Dendritic cell treated with granulocyte-macrophage colony-stimulating factor and Interleukin-4, amounts not matched to agents 40 ng/mL and 50 ng/mL, for 4 days (primary cell): ENCODE measurements at regions not wholly inside any gene's neighbourhood (a gene's known extent, or its start where the extent isn't known, plus 50 kb on each side); places are given as distances from the start of the nearest gene placed in this dataset.
"Not testable (repeated sequence)": the region's sequence is repeated elsewhere in the genome, so short reads cannot be mapped to it uniquely, and the experiment has no call there.

ENCODE experiments used
- H3K27ac Mint-ChIP-seq: one replicate; pipeline ENCODE4 v1.8.0; 2022; ENCODE audit warnings: mild to moderate bottlenecking, mixed read lengths
- H3K27me3 Mint-ChIP-seq: one replicate; pipeline ENCODE4 v1.8.0; 2022; ENCODE audit warnings: mild to moderate bottlenecking, mixed read lengths
- H3K36me3 Mint-ChIP-seq: one replicate; pipeline ENCODE4 v1.8.0; 2022; ENCODE audit warnings: low read depth, mixed read lengths
- H3K4me1 Mint-ChIP-seq: one replicate; pipeline ENCODE4 v1.8.0; 2022; ENCODE audit warnings: low read depth, mixed read lengths
- H3K4me3 Mint-ChIP-seq: one replicate; pipeline ENCODE4 v1.8.0; 2022; ENCODE audit warnings: mild to moderate bottlenecking, moderate library complexity, mixed read lengths
- H3K9me3 Mint-ChIP-seq: one replicate; pipeline ENCODE4 v1.8.0; 2022; ENCODE audit warnings: mixed read lengths
- intact Hi-C: fragments of 100-400 bp; cut with micrococcal nuclease; formaldehyde crosslinking; loops from one replicate; pipeline ENCODE4 v1.15.0; 2022

- H3K4me1 Mint-ChIP-seq, result no peaks in the 10 kb centered on the region
- H3K27ac Mint-ChIP-seq, result no peak overlapping the region
- no peaks in the 10 kb centered on the region for H3K27me3 Mint-ChIP-seq
- H3K9me3 Mint-ChIP-seq, result peaks cover 41% of the 10 kb centered on the region
- intact Hi-C loops, result no loop called here
- H3K36me3 Mint-ChIP-seq, result no peaks in the 10 kb centered on the region
- no peak overlapping the region for H3K4me3 Mint-ChIP-seq
Measured at GRCh38 chrX:113492895-113493294, 652.3 kb upstream of the AMOT start.

GRCh38 chrX:113473418-113473817, 632.8 kb upstream of the AMOT start:
- no peaks in the 10 kb centered on the region for H3K36me3 Mint-ChIP-seq
- no peak overlapping the region for H3K4me3 Mint-ChIP-seq
- peaks cover 11% of the 10 kb centered on the region for H3K9me3 Mint-ChIP-seq
- no peak overlapping the region for H3K27ac Mint-ChIP-seq
- H3K4me1 Mint-ChIP-seq, result no peaks in the 10 kb centered on the region
- H3K27me3 Mint-ChIP-seq, result no peaks in the 10 kb centered on the region
- intact Hi-C loops, result no loop called here

- H3K27ac Mint-ChIP-seq, intact Hi-C loops, H3K9me3 Mint-ChIP-seq, H3K27me3 Mint-ChIP-seq, H3K4me3 Mint-ChIP-seq, H3K36me3 Mint-ChIP-seq, H3K4me1 Mint-ChIP-seq: not testable (repeated sequence)
Measured at GRCh38 chrX:113473015-113473414, 632.4 kb upstream of the AMOT start.

GRCh38 chrX:113470166-113470565, 629.5 kb upstream of the AMOT start:
- intact Hi-C loops, result no loop called here
- Mint-ChIP-seq H3K9me3 (no peaks in the 10 kb centered on the region), H3K27me3 (no peaks in the 10 kb centered on the region), H3K27ac (no peak overlapping the region), H3K4me3 (no peak overlapping the region), H3K4me1 (no peaks in the 10 kb centered on the region), H3K36me3 (no peaks in the 10 kb centered on the region)

GRCh38 chrX:113457719-113458118, 617.1 kb upstream of the AMOT start:
- H3K36me3 Mint-ChIP-seq, result no peaks in the 10 kb centered on the region
- H3K27ac Mint-ChIP-seq, result no peak overlapping the region
- no peaks in the 10 kb centered on the region for H3K27me3 Mint-ChIP-seq
- H3K4me3 Mint-ChIP-seq, result no peak overlapping the region
- intact Hi-C loops, result no loop called here
- H3K9me3 Mint-ChIP-seq, result peaks cover 9% of the 10 kb centered on the region
- H3K4me1 Mint-ChIP-seq, result no peaks in the 10 kb centered on the region

GRCh38 chrX:113455582-113455981, 615.0 kb upstream of the AMOT start:
- Mint-ChIP-seq H3K4me3 (no peak overlapping the region), H3K9me3 (peaks cover 9% of the 10 kb centered on the region), H3K4me1 (no peaks in the 10 kb centered on the region), H3K27ac (no peak overlapping the region), H3K27me3 (no peaks in the 10 kb centered on the region), H3K36me3 (no peaks in the 10 kb centered on the region)
- intact Hi-C loops, result no loop called here

GRCh38 chrX:113429011-113429410, 588.4 kb upstream of the AMOT start:
- intact Hi-C loops, result no loop called here
- Mint-ChIP-seq H3K9me3 (peaks cover 38% of the 10 kb centered on the region), H3K27me3 (no peaks in the 10 kb centered on the region), H3K4me1 (no peaks in the 10 kb centered on the region), H3K27ac (no peak overlapping the region), H3K36me3 (no peaks in the 10 kb centered on the region), H3K4me3 (no peak overlapping the region)

- Mint-ChIP-seq H3K36me3 (no peaks in the 10 kb centered on the region), H3K4me1 (no peaks in the 10 kb centered on the region), H3K9me3 (peaks cover 16% of the 10 kb centered on the region), H3K27me3 (no peaks in the 10 kb centered on the region), H3K4me3 (no peak overlapping the region), H3K27ac (no peak overlapping the region)
- intact Hi-C loops, result no loop called here
Measured at GRCh38 chrX:113422323-113422722, 581.7 kb upstream of the AMOT start.

- Mint-ChIP-seq H3K9me3 (peaks cover 21% of the 10 kb centered on the region), H3K4me3 (no peak overlapping the region), H3K27ac (no peak overlapping the region), H3K4me1 (no peaks in the 10 kb centered on the region), H3K36me3 (no peaks in the 10 kb centered on the region), H3K27me3 (no peaks in the 10 kb centered on the region)
- intact Hi-C loops, result no loop called here
Measured at GRCh38 chrX:113421432-113421831, 580.8 kb upstream of the AMOT start.

- no peaks in the 10 kb centered on the region for H3K27me3 Mint-ChIP-seq
- peaks cover 10% of the 10 kb centered on the region for H3K9me3 Mint-ChIP-seq
- H3K27ac Mint-ChIP-seq, result no peak overlapping the region
- H3K4me3 Mint-ChIP-seq, result no peak overlapping the region
- H3K4me1 Mint-ChIP-seq, result no peaks in the 10 kb centered on the region
- intact Hi-C loops, result no loop called here
- no peaks in the 10 kb centered on the region for H3K36me3 Mint-ChIP-seq
Measured at GRCh38 chrX:113412106-113412505, 571.5 kb upstream of the AMOT start.

GRCh38 chrX:113408843-113409242, 568.2 kb upstream of the AMOT start:
- Mint-ChIP-seq H3K36me3 (no peaks in the 10 kb centered on the region), H3K9me3 (no peaks in the 10 kb centered on the region), H3K4me1 (no peaks in the 10 kb centered on the region), H3K27me3 (no peaks in the 10 kb centered on the region), H3K27ac (no peak overlapping the region), H3K4me3 (no peak overlapping the region)
- intact Hi-C loops, result no loop called here

GRCh38 chrX:113400193-113400704, 559.6 kb upstream of the AMOT start:
- Mint-ChIP-seq H3K4me1 (no peaks in the 10 kb centered on the region), H3K4me3 (no peak overlapping the region), H3K27me3 (no peaks in the 10 kb centered on the region), H3K27ac (no peak overlapping the region), H3K9me3 (peaks cover 8% of the 10 kb centered on the region), H3K36me3 (no peaks in the 10 kb centered on the region)
- intact Hi-C loops, result no loop called here

- Mint-ChIP-seq H3K27me3 (no peaks in the 10 kb centered on the region), H3K36me3 (no peaks in the 10 kb centered on the region), H3K4me3 (no peak overlapping the region), H3K9me3 (peaks cover 8% of the 10 kb centered on the region), H3K4me1 (no peaks in the 10 kb centered on the region), H3K27ac (no peak overlapping the region)
- intact Hi-C loops, result no loop called here
Measured at GRCh38 chrX:113399506-113400192, 559.0 kb upstream of the AMOT start.

- Mint-ChIP-seq H3K27me3 (no peaks in the 10 kb centered on the region), H3K4me1 (no peaks in the 10 kb centered on the region), H3K9me3 (peaks cover 37% of the 10 kb centered on the region), H3K36me3 (no peaks in the 10 kb centered on the region), H3K27ac (no peak overlapping the region), H3K4me3 (no peak overlapping the region)
- intact Hi-C loops, result no loop called here
Measured at GRCh38 chrX:113392355-113392754, 551.7 kb upstream of the AMOT start.

GRCh38 chrX:113391875-113392274, 551.2 kb upstream of the AMOT start:
- Mint-ChIP-seq H3K27me3 (no peaks in the 10 kb centered on the region), H3K4me1 (no peaks in the 10 kb centered on the region), H3K4me3 (no peak overlapping the region), H3K27ac (no peak overlapping the region), H3K36me3 (no peaks in the 10 kb centered on the region), H3K9me3 (peaks cover 37% of the 10 kb centered on the region)
- intact Hi-C loops, result no loop called here
